D721Med (cell line): ENCODE measurements at regions not wholly inside any gene's neighbourhood (a gene's known extent, or its start where the extent isn't known, plus 50 kb on each side); places are given as distances from the start of the nearest gene placed in this dataset.
"Not testable (repeated sequence)": the region's sequence is repeated elsewhere in the genome, so short reads cannot be mapped to it uniquely, and the experiment has no call there.

Experiments
- DNase-seq: peaks from one replicate; pipeline ENCODE4 v3.0.0; 2011; ENCODE audit warnings: low spot score; ENCODE audit not compliant: insufficient read length
- FAIRE-seq: peaks from 2 replicates; lab custom pipeline; 2011; peaks lifted over from hg19 to GRCh38; lab: Jason Lieb, UNC
- TF ChIP-seq, protein P1 (sequence below): IDR thresholded peaks from 2 replicates; pipeline ENCODE4 v1.5.1; 2012; ENCODE audit warnings: mild to moderate bottlenecking, control low read depth; ENCODE audit not compliant: insufficient read depth; ENCODE audit errors: missing control alignments

- DNase-seq (no peak), FAIRE-seq (no peak)
- TF ChIP-seq, protein P1, sequence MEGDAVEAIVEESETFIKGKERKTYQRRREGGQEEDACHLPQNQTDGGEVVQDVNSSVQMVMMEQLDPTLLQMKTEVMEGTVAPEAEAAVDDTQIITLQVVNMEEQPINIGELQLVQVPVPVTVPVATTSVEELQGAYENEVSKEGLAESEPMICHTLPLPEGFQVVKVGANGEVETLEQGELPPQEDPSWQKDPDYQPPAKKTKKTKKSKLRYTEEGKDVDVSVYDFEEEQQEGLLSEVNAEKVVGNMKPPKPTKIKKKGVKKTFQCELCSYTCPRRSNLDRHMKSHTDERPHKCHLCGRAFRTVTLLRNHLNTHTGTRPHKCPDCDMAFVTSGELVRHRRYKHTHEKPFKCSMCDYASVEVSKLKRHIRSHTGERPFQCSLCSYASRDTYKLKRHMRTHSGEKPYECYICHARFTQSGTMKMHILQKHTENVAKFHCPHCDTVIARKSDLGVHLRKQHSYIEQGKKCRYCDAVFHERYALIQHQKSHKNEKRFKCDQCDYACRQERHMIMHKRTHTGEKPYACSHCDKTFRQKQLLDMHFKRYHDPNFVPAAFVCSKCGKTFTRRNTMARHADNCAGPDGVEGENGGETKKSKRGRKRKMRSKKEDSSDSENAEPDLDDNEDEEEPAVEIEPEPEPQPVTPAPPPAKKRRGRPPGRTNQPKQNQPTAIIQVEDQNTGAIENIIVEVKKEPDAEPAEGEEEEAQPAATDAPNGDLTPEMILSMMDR, result no peak
Measured at GRCh38 chr10:118874171-118874570, 119.4 kb upstream of the CACUL1 start.

GRCh38 chr10:118875087-118875486 is 120.3 kb upstream of the CACUL1 start:
- DNase-seq (no peak), FAIRE-seq (no peak)
- TF ChIP-seq, protein P1, result no peak

GRCh38 chr10:118882741-118883140 is 128.0 kb upstream of the CACUL1 start:
- FAIRE-seq (no peak), DNase-seq (no peak)
- TF ChIP-seq, protein P1, result no peak

DNA sequence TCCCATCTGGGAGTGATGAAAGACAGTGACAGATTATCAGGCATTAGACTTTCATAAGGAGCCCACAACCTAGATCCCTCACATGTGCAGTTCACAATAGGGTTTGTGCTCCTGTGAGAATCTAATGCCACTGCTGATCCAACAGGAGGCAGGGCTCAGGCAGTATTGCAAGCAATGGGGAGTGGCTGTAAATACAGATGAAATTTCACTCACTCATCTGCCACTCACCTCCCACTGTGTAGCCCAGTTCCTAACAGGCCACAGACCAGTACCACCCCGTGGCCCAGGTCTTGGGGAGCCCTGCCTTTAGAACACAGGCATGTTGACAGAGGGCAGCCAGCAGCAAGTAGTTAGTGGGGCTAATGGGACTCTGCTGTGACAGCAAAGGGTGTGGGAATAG is 137.3 kb upstream of the NANOS1 start:
- TF ChIP-seq, protein P1, result no peak
- DNase-seq (no peak), FAIRE-seq (no peak)

- not testable (repeated sequence) for FAIRE-seq, DNase-seq
Measured at GRCh38 chr10:118894891-118895290, 134.6 kb upstream of the NANOS1 start.

DNA sequence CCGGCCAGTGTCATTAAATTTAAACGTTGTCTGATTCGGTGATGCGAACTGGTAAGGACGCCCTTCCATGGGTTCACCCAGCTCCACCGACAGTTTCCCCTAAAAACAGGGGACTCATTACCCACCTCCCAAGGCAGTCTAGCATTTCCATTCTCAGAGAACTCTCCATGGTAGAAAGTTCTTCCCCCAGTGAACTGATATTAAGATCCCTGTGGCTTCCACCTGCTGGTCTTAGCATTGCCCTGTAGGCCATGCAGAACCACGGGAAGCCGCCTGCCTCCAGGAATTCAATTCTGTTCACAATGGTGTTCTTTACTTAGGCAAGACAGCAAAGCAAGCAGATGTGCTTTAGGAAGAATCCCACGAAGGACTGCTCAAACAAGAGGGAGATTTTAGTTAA is 128.9 kb upstream of the NANOS1 start:
- TF ChIP-seq, protein P1, result no peak
- no peak for DNase-seq
- FAIRE-seq, result no peak

DNA sequence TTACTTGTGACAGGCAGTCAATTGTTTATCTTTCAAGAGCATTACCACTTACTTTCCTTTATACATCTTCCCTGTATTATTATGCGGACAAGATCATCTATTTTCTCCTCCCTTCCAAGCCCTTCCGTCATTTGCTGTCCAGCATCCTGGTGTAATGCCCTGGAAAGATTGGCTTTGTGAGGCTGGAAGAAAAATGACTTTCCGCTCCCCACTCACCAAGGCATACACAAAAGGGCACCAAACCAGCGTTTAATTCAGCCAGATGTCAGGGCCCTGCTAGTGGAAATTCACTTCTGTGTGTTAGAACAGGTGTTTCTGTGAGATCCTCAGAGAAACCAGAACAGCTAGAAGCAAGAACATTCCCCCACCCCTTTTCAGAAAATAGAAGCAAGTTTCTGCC is 128.1 kb upstream of the NANOS1 start:
- DNase-seq (no peak), FAIRE-seq (no peak)
- TF ChIP-seq, protein P1, result no peak

DNA sequence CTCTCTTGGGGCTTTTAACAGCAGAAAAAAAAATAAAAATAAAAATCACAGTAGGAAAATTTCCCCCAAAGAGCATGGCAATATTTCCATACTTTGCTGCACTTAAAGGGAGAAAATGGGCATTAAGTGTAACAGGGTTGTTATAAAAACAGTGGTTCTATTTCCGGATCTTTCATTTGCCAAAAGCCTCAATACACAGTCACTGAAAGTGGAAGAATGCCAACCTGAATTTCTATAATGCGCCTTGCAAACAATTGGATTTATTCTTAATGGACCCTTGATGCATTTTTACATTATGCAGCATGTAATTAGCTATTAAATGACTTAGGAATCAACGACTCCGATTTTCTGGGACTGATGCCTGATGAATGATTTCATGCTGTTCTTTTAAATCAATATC is 127.6 kb upstream of the NANOS1 start:
- DNase-seq (no peak), FAIRE-seq (no peak)
- TF ChIP-seq, protein P1, result no peak

DNA sequence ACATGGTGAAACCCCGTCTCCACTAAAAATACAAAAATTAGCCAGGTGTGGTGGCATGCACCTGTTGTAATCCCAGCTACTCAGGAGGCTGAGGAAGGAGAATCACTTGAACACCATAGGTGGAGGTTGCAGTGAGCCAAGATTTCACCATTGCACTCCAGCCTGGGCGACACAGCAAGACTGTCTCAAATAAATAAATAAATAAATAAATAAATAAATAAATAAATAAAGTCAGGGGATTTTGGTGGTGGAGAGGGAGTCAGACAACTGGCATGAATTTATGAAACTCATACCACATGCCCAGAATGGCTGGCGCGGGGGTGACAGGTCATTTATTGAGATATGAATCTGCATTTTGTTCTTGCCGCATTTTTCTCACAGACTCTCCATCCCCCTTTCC is 126.9 kb upstream of the NANOS1 start:
- not testable (repeated sequence) for DNase-seq, FAIRE-seq
